ENCODE measurements at regions not wholly inside any gene's neighbourhood (a gene's known extent, or its start where the extent isn't known, plus 50 kb on each side); places are given as distances from the start of the nearest gene placed in this dataset.

GRCh38 chr6:24076011-24076410 is 50.0 kb upstream of the NRSN1 start:
- Mint-ChIP-seq H3K4me3 (no peak overlapping the region), H3K4me1 (no peaks in the 10 kb centered on the region), H3K36me3 (ENCODE audit: low read depth) (no peaks in the 10 kb centered on the region), H3K27me3 (ENCODE audit: low read depth) (peaks cover 2% of the 10 kb centered on the region), H3K9me3 (peaks cover 7% of the 10 kb centered on the region), H3K27ac (ENCODE audit: unreplicated experiment) (no peak overlapping the region)
- TF ChIP-seq CTCF (conservative IDR thresholded peaks at IDR 0.05), result no peak
- DNase-seq (ENCODE audit: low read depth, low spot score), result no peak
